ENCODE measurements at regions not wholly inside any gene's neighbourhood (a gene's known extent, or its start where the extent isn't known, plus 50 kb on each side); places are given as distances from the start of the nearest gene placed in this dataset.

GRCh38 chr13:81927347-81927746, 1586.4 kb upstream of the SPRY2 start:
- TF ChIP-seq POLR2AphosphoS5 (IDR thresholded peaks at IDR 0.05) (no peak), CTCF (IDR thresholded peaks at IDR 0.05) (no peak), POLR2A (IDR thresholded peaks at IDR 0.05) (no peak), EP300 (IDR thresholded peaks at IDR 0.05) (no peak)

Measured in sigmoid colon (tissue), 4 donors.